SK-N-SH (cell line): ENCODE measurements at regions not wholly inside any gene's neighbourhood (a gene's known extent, or its start where the extent isn't known, plus 50 kb on each side); places are given as distances from the start of the nearest gene placed in this dataset.

Experiments
- CTCF ChIP-seq: fragments of 200-600 bp; sonication (generic); IDR thresholded peaks from 2 replicates; pipeline ENCODE4 v1.6.1; 2017; ENCODE audit warnings: antibody characterized with exemption, mild to moderate bottlenecking, moderate library complexity
- REST ChIP-seq: IDR thresholded peaks from 2 replicates; pipeline ENCODE4 v1.6.1; 2012; ENCODE audit warnings: mild to moderate bottlenecking, low read depth, low read length, moderate library complexity

GRCh38 chr4:177573507-177573906, 131.3 kb upstream of the AGA start:
- TF ChIP-seq REST (no peak), CTCF (no peak)
